Spleen (tissue), 7 donors: ENCODE measurements at regions not wholly inside any gene's neighbourhood (a gene's known extent, or its start where the extent isn't known, plus 50 kb on each side); places are given as distances from the start of the nearest gene placed in this dataset.

ENCODE experiments used
- CTCF ChIP-seq, 11 experiments: fragments of 200-600 bp in 7 of 11; fragments of 450-650 bp in 4 of 11; sonication (generic) in 4 of 11; IDR thresholded peaks in 8 of 11; conservative IDR thresholded peaks in 3 of 11; 1 replicate in 7 of 11; 2 replicates in 4 of 11; pipeline versions ENCODE4 v1.4.0 to v1.8.0; 2016 to 2021; ENCODE audit warnings: antibody characterized with exemption in 11 of 11, inconsistent platforms in 4 of 11, mild to moderate bottlenecking in 1 of 11
- POLR2A ChIP-seq, 3 donors: fragments of 450-650 bp; IDR thresholded peaks; one replicate each; pipeline ENCODE4 v1.5.1; 2017; ENCODE audit warnings: antibody characterized with exemption in 3 of 3, mild to moderate bottlenecking in 1 of 3
- POLR2AphosphoS5 ChIP-seq, 3 donors: sonication (generic); formaldehyde crosslinking; IDR thresholded peaks; one replicate each; pipeline ENCODE4 v1.5.1; 2017; ENCODE audit warnings: antibody characterized with exemption in 3 of 3
- donor health status: DM: no; HTN: no; CAD: no; lungs with moderate emphysema.
- donor health status: DM: no; HTN: no; CAD: no.
- donor health status: DM: no; HTN: no; CAD: no.

- TF ChIP-seq CTCF (IDR thresholded peaks at IDR 0.05 in 8 of 11, conservative IDR thresholded peaks at IDR 0.05 in 3 of 11) = no peak
- no peak for TF ChIP-seq POLR2AphosphoS5 (IDR thresholded peaks at IDR 0.05)
- no peak for TF ChIP-seq POLR2A (IDR thresholded peaks at IDR 0.05)
Measured at GRCh38 chr3:30504939-30505338, 101.5 kb upstream of the TGFBR2 start.
